Uterus (tissue), 3 donors: ENCODE measurements at regions not wholly inside any gene's neighbourhood (a gene's known extent, or its start where the extent isn't known, plus 50 kb on each side); places are given as distances from the start of the nearest gene placed in this dataset.

Experiments
- DNase-seq, 2 donors: peaks; one replicate each; pipeline ENCODE4 v3.0.0-alpha.2; 2019 to 2020
- H3K27ac ChIP-seq, 2 donors: fragments of 200-600 bp; sonication (generic); 1 replicate in 1 of 2; 2 replicates in 1 of 2; pipeline ENCODE4 v1.5.1; 2016 to 2018
- H3K27me3 ChIP-seq, 2 donors: fragments of 200-600 bp; sonication (generic); one replicate each; pipeline ENCODE4 v1.5.1; 2018 to 2019; ENCODE audit warnings: control low read depth in 1 of 2
- H3K36me3 ChIP-seq, 2 donors: fragments of 200-600 bp; sonication (generic); one replicate each; pipeline ENCODE4 v1.5.1; 2019; ENCODE audit warnings: control low read depth in 1 of 2
- H3K4me1 ChIP-seq, 2 donors: fragments of 200-600 bp; sonication (generic); one replicate each; pipeline ENCODE4 v1.5.1; 2018 to 2019; ENCODE audit warnings: control low read depth in 1 of 2
- H3K4me3 ChIP-seq, 2 donors: fragments of 200-600 bp; sonication (generic); 1 replicate in 1 of 2; 2 replicates in 1 of 2; pipeline ENCODE4 v1.5.1; 2018 to 2019; ENCODE audit warnings: mild to moderate bottlenecking in 1 of 2
- H3K9me3 ChIP-seq, 2 donors: fragments of 200-600 bp; sonication (generic); one replicate each; pipeline ENCODE4 v1.5.1; 2019; ENCODE audit warnings: control low read depth in 1 of 2
- CTCF ChIP-seq, 4 experiments: fragments of 200-600 bp in 2 of 4; fragments of 450-650 bp in 2 of 4; sonication (generic) in 2 of 4; IDR thresholded peaks; one replicate each; pipeline ENCODE4 v1.5.1; 2016 to 2019; ENCODE audit warnings: antibody characterized with exemption in 4 of 4, mild to moderate bottlenecking in 2 of 4, moderate library complexity in 1 of 4
- POLR2A ChIP-seq, 2 donors: fragments of 450-650 bp; IDR thresholded peaks; one replicate each; pipeline ENCODE4 v1.6.1; 2016; ENCODE audit warnings: antibody characterized with exemption in 2 of 2, mild to moderate bottlenecking in 1 of 2, moderate library complexity in 1 of 2
- intact Hi-C: fragments of 100-400 bp; cut with DNase I; formaldehyde crosslinking; loops from one replicate; pipeline ENCODE4 v1.15.1; 2023; ENCODE audit warnings: low total_unique reads
- donor health status: DM: yes; HTN: yes; CAD: no.

DNA sequence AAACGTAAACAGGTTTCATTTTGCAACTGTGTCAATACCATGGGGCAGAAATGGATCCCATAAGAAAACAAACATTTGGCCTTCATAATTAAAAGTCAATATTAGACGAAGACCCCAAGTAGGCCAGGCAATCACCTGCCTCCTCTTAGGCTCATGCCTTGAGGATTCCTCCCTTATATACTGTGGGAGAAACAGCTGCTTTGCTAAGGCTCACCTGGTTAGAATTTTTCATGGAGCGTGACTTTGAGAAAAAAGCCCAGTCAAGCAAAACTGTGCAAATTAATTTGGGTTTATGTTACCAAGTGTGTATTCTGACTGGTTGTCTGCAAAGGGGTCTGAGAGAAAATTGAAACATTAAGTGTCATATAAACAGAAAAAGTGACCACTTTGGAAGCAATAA lies 605.3 kb upstream of the USP24 start:
- no peak for DNase-seq
- H3K27ac ChIP-seq, result no peak overlapping the region
- H3K9me3 ChIP-seq, result no peaks in the 10 kb centered on the region
- TF ChIP-seq POLR2A (IDR thresholded peaks at IDR 0.05) (no peak), CTCF (IDR thresholded peaks at IDR 0.05) (no peak)
- no peak overlapping the region for H3K4me3 ChIP-seq
- no peaks in the 10 kb centered on the region for H3K36me3 ChIP-seq
- H3K27me3 ChIP-seq, result no peaks in the 10 kb centered on the region
- H3K4me1 ChIP-seq, result no peaks in the 10 kb centered on the region
- intact Hi-C loops, result no loop called here

GRCh38 chr1:55819011-55819410 lies 603.8 kb upstream of the USP24 start:
- TF ChIP-seq CTCF (IDR thresholded peaks at IDR 0.05), result no peak
- no peak for TF ChIP-seq POLR2A (IDR thresholded peaks at IDR 0.05)
- Histone ChIP-seq H3K4me3 (no peak overlapping the region), H3K9me3 (no peaks in the 10 kb centered on the region), H3K4me1 (no peaks in the 10 kb centered on the region), H3K36me3 (no peaks in the 10 kb centered on the region), H3K27me3 (no peaks in the 10 kb centered on the region), H3K27ac (no peak overlapping the region)
- no peak for DNase-seq
- intact Hi-C loops, result no loop called here

GRCh38 chr1:55816456-55817426 lies 601.6 kb upstream of the USP24 start:
- Histone ChIP-seq H3K4me3 (no peak overlapping the region), H3K27me3 (no peaks in the 10 kb centered on the region), H3K36me3 (no peaks in the 10 kb centered on the region), H3K9me3 (no peaks in the 10 kb centered on the region), H3K27ac (no peak overlapping the region), H3K4me1 (peaks cover 0 to 3% of the 10 kb centered on the region in 2 donors)
- TF ChIP-seq POLR2A (IDR thresholded peaks at IDR 0.05), result no peak
- no peak for TF ChIP-seq CTCF (IDR thresholded peaks at IDR 0.05)
- DNase-seq, result no peak
- intact Hi-C loops, result no loop called here

DNA sequence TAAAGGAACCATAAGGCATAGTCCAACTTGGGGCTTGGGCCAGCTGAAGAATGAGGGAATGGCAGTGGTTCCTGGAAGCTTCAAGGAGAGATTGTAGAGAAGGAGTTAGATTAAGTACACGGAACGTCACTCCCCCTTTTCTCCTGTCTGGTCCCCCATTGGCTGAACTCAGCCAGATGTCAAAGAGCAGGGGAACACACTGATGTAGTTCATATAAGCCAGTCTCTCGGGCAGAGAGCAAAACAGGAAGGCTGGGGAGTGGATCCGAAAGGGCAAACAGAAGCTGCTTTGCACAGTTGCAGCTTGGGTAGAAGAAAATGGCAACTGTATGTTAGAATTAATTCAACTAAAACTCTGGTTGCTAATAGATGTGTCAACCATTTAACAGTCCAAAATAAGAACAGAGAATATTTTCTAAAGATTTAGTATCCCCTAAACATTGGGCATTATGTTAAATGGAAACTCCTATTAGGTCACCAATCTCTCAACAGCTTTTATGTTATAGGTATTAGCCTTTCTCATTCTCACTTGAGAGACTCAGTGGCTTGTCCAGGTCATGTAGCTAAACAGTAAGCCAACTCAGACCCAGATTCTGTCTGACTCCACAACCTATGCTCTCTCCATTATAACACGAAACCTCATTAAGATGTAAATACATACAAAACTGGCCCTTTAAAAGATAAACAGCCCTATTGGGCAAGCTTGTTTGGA lies 600.7 kb upstream of the USP24 start:
- intact Hi-C loops, result no loop called here
- Histone ChIP-seq H3K9me3 (no peaks in the 10 kb centered on the region), H3K36me3 (no peaks in the 10 kb centered on the region), H3K27ac (no peak overlapping the region), H3K27me3 (no peaks in the 10 kb centered on the region), H3K4me1 (peaks cover 0 to 3% of the 10 kb centered on the region in 2 donors), H3K4me3 (no peak overlapping the region)
- DNase-seq, result no peak
- TF ChIP-seq POLR2A (IDR thresholded peaks at IDR 0.05) (no peak), CTCF (IDR thresholded peaks at IDR 0.05) (no peak)

DNA sequence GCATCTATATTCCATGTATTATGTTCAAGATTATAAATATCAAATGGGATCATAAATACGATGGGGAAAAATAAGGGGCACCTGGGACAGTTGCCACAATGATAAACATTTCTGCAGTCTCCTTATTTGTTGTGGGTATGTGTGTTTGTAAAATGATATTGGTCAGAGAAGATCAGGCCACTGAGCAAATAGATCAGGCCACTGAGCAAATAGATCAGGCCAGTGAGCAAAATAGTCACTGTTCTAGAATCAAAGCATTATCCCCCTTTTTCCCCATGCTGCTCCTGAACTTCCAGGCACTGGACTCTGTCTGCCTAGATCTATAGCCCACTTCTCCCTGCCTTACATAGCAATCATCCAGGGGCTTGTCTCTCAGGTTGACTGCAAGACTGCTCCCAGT lies 599.8 kb upstream of the USP24 start:
- intact Hi-C loops, result no loop called here
- H3K36me3 ChIP-seq, result no peaks in the 10 kb centered on the region
- no peak overlapping the region for H3K4me3 ChIP-seq
- no peaks in the 10 kb centered on the region for H3K9me3 ChIP-seq
- peaks cover 0 to 3% of the 10 kb centered on the region in 2 donors for H3K4me1 ChIP-seq
- TF ChIP-seq CTCF (IDR thresholded peaks at IDR 0.05) (no peak), POLR2A (IDR thresholded peaks at IDR 0.05) (no peak)
- no peak for DNase-seq
- no peaks in the 10 kb centered on the region for H3K27me3 ChIP-seq
- H3K27ac ChIP-seq, result no peak overlapping the region
